ENCODE measurements at regions not wholly inside any gene's neighbourhood (a gene's known extent, or its start where the extent isn't known, plus 50 kb on each side); places are given as distances from the start of the nearest gene placed in this dataset.

- Histone ChIP-seq H3K36me3 (ENCODE audit: control insufficient read depth in 2 of 2, insufficient read depth in 2 of 2, low read length in 2 of 2) (no peaks in the 10 kb centered on the region), H3K27ac (ENCODE audit: low read length) (no peak overlapping the region), H3K27me3 (ENCODE audit: control insufficient read depth in 1 of 2, insufficient read depth in 2 of 2, low read length in 2 of 2) (no peaks in the 10 kb centered on the region), H3K9me3 (ENCODE audit: control insufficient read depth in 2 of 2, low read length in 2 of 2) (no peaks in the 10 kb centered on the region), H3K4me1 (ENCODE audit: control insufficient read depth, insufficient read depth, low read length) (no peaks in the 10 kb centered on the region), H3K9ac (ENCODE audit: low read length in 2 of 2) (no peak overlapping the region), H3K4me3 (ENCODE audit: low read length in 2 of 2) (no peak overlapping the region)
Measured at GRCh38 chr13:26456650-26457049, 100.8 kb upstream of the WASF3 start.

- no peak overlapping the region for H3K27ac ChIP-seq (ENCODE audit: low read length)
- H3K36me3 ChIP-seq (ENCODE audit: control insufficient read depth in 2 of 2, insufficient read depth in 2 of 2, low read length in 2 of 2), result no peaks in the 10 kb centered on the region
- H3K4me1 ChIP-seq (ENCODE audit: control insufficient read depth, insufficient read depth, low read length), result peaks cover 2% of the 10 kb centered on the region
- H3K9ac ChIP-seq (ENCODE audit: low read length in 2 of 2), result no peak overlapping the region
- H3K4me3 ChIP-seq (ENCODE audit: low read length in 2 of 2), result no peak overlapping the region
- H3K27me3 ChIP-seq (ENCODE audit: control insufficient read depth in 1 of 2, insufficient read depth in 2 of 2, low read length in 2 of 2), result no peaks in the 10 kb centered on the region
- H3K9me3 ChIP-seq (ENCODE audit: control insufficient read depth in 2 of 2, low read length in 2 of 2), result no peaks in the 10 kb centered on the region
Measured at GRCh38 chr13:26457212-26457611, 100.3 kb upstream of the WASF3 start.

GRCh38 chr13:26458196-26458749 is 99.2 kb upstream of the WASF3 start:
- no peak overlapping the region for H3K9ac ChIP-seq (ENCODE audit: low read length in 2 of 2)
- no peaks in the 10 kb centered on the region for H3K9me3 ChIP-seq (ENCODE audit: control insufficient read depth in 2 of 2, low read length in 2 of 2)
- H3K27ac ChIP-seq (ENCODE audit: low read length), result no peak overlapping the region
- no peak overlapping the region for H3K4me3 ChIP-seq (ENCODE audit: low read length in 2 of 2)
- H3K36me3 ChIP-seq (ENCODE audit: control insufficient read depth in 2 of 2, insufficient read depth in 2 of 2, low read length in 2 of 2), result no peaks in the 10 kb centered on the region
- peaks cover 2% of the 10 kb centered on the region for H3K4me1 ChIP-seq (ENCODE audit: control insufficient read depth, insufficient read depth, low read length)
- H3K27me3 ChIP-seq (ENCODE audit: control insufficient read depth in 1 of 2, insufficient read depth in 2 of 2, low read length in 2 of 2), result no peaks in the 10 kb centered on the region

GRCh38 chr13:26459276-26460131 is 98.0 kb upstream of the WASF3 start:
- Histone ChIP-seq H3K27ac (ENCODE audit: low read length) (no peak overlapping the region), H3K9me3 (ENCODE audit: control insufficient read depth in 2 of 2, low read length in 2 of 2) (no peaks in the 10 kb centered on the region), H3K4me1 (ENCODE audit: control insufficient read depth, insufficient read depth, low read length) (peaks cover 2% of the 10 kb centered on the region), H3K36me3 (ENCODE audit: control insufficient read depth in 2 of 2, insufficient read depth in 2 of 2, low read length in 2 of 2) (no peaks in the 10 kb centered on the region), H3K9ac (ENCODE audit: low read length in 2 of 2) (no peak overlapping the region), H3K4me3 (ENCODE audit: low read length in 2 of 2) (no peak overlapping the region), H3K27me3 (ENCODE audit: control insufficient read depth in 1 of 2, insufficient read depth in 2 of 2, low read length in 2 of 2) (no peaks in the 10 kb centered on the region)

GRCh38 chr13:26460648-26461047 is 96.8 kb upstream of the WASF3 start:
- no peaks in the 10 kb centered on the region for H3K36me3 ChIP-seq (ENCODE audit: control insufficient read depth in 2 of 2, insufficient read depth in 2 of 2, low read length in 2 of 2)

GRCh38 chr13:26463296-26463695 is 94.2 kb upstream of the WASF3 start:
- no peaks in the 10 kb centered on the region for H3K36me3 ChIP-seq (ENCODE audit: control insufficient read depth in 2 of 2, insufficient read depth in 2 of 2, low read length in 2 of 2)

More at GRCh38 chr13:26460648-26461047, 96.8 kb upstream of the WASF3 start:
- no peak overlapping the region for H3K9ac ChIP-seq (ENCODE audit: low read length in 2 of 2)
- no peaks in the 10 kb centered on the region for H3K27me3 ChIP-seq (ENCODE audit: control insufficient read depth in 1 of 2, insufficient read depth in 2 of 2, low read length in 2 of 2)
- H3K4me1 ChIP-seq (ENCODE audit: control insufficient read depth, insufficient read depth, low read length), result peaks cover 4% of the 10 kb centered on the region
- H3K27ac ChIP-seq (ENCODE audit: low read length), result no peak overlapping the region
- no peak overlapping the region for H3K4me3 ChIP-seq (ENCODE audit: low read length in 2 of 2)
- no peaks in the 10 kb centered on the region for H3K9me3 ChIP-seq (ENCODE audit: control insufficient read depth in 2 of 2, low read length in 2 of 2)

GRCh38 chr13:26463848-26464247 is 93.6 kb upstream of the WASF3 start:
- no peaks in the 10 kb centered on the region for H3K27me3 ChIP-seq (ENCODE audit: control insufficient read depth in 1 of 2, insufficient read depth in 2 of 2, low read length in 2 of 2)
- H3K36me3 ChIP-seq (ENCODE audit: control insufficient read depth in 2 of 2, insufficient read depth in 2 of 2, low read length in 2 of 2), result no peaks in the 10 kb centered on the region
- H3K4me3 ChIP-seq (ENCODE audit: low read length in 2 of 2), result no peak overlapping the region
- H3K4me1 ChIP-seq (ENCODE audit: control insufficient read depth, insufficient read depth, low read length), result peaks cover 4% of the 10 kb centered on the region
- H3K9me3 ChIP-seq (ENCODE audit: control insufficient read depth in 2 of 2, low read length in 2 of 2), result no peaks in the 10 kb centered on the region
- H3K27ac ChIP-seq (ENCODE audit: low read length), result no peak overlapping the region
- no peak overlapping the region for H3K9ac ChIP-seq (ENCODE audit: low read length in 2 of 2)

More at GRCh38 chr13:26463296-26463695, 94.2 kb upstream of the WASF3 start:
- peaks cover 4% of the 10 kb centered on the region for H3K4me1 ChIP-seq (ENCODE audit: control insufficient read depth, insufficient read depth, low read length)
- H3K27me3 ChIP-seq (ENCODE audit: control insufficient read depth in 1 of 2, insufficient read depth in 2 of 2, low read length in 2 of 2), result no peaks in the 10 kb centered on the region
- H3K4me3 ChIP-seq (ENCODE audit: low read length in 2 of 2), result no peak overlapping the region
- no peak overlapping the region for H3K9ac ChIP-seq (ENCODE audit: low read length in 2 of 2)
- no peak overlapping the region for H3K27ac ChIP-seq (ENCODE audit: low read length)
- H3K9me3 ChIP-seq (ENCODE audit: control insufficient read depth in 2 of 2, low read length in 2 of 2), result no peaks in the 10 kb centered on the region

GRCh38 chr13:26465514-26465913 is 92.0 kb upstream of the WASF3 start:
- Histone ChIP-seq H3K27ac (ENCODE audit: low read length) (no peak overlapping the region), H3K27me3 (ENCODE audit: control insufficient read depth in 1 of 2, insufficient read depth in 2 of 2, low read length in 2 of 2) (no peaks in the 10 kb centered on the region), H3K4me3 (ENCODE audit: low read length in 2 of 2) (no peak overlapping the region), H3K4me1 (ENCODE audit: control insufficient read depth, insufficient read depth, low read length) (peaks cover 4% of the 10 kb centered on the region), H3K9me3 (ENCODE audit: control insufficient read depth in 2 of 2, low read length in 2 of 2) (no peaks in the 10 kb centered on the region), H3K36me3 (ENCODE audit: control insufficient read depth in 2 of 2, insufficient read depth in 2 of 2, low read length in 2 of 2) (no peaks in the 10 kb centered on the region), H3K9ac (ENCODE audit: low read length in 2 of 2) (no peak overlapping the region)

- Histone ChIP-seq H3K4me1 (ENCODE audit: control insufficient read depth, insufficient read depth, low read length) (peaks cover 4% of the 10 kb centered on the region), H3K9ac (ENCODE audit: low read length in 2 of 2) (no peak overlapping the region), H3K4me3 (ENCODE audit: low read length in 2 of 2) (no peak overlapping the region), H3K36me3 (ENCODE audit: control insufficient read depth in 2 of 2, insufficient read depth in 2 of 2, low read length in 2 of 2) (no peaks in the 10 kb centered on the region), H3K9me3 (ENCODE audit: control insufficient read depth in 2 of 2, low read length in 2 of 2) (no peaks in the 10 kb centered on the region), H3K27me3 (ENCODE audit: control insufficient read depth in 1 of 2, insufficient read depth in 2 of 2, low read length in 2 of 2) (no peaks in the 10 kb centered on the region), H3K27ac (ENCODE audit: low read length) (no peak overlapping the region)
Measured at GRCh38 chr13:26465954-26466353, 91.5 kb upstream of the WASF3 start.

- Histone ChIP-seq H3K27me3 (ENCODE audit: control insufficient read depth in 1 of 2, insufficient read depth in 2 of 2, low read length in 2 of 2) (no peaks in the 10 kb centered on the region), H3K36me3 (ENCODE audit: control insufficient read depth in 2 of 2, insufficient read depth in 2 of 2, low read length in 2 of 2) (no peaks in the 10 kb centered on the region), H3K4me1 (ENCODE audit: control insufficient read depth, insufficient read depth, low read length) (peaks cover 2% of the 10 kb centered on the region), H3K9me3 (ENCODE audit: control insufficient read depth in 2 of 2, low read length in 2 of 2) (no peaks in the 10 kb centered on the region), H3K9ac (ENCODE audit: low read length in 2 of 2) (no peak overlapping the region), H3K4me3 (ENCODE audit: low read length in 2 of 2) (no peak overlapping the region), H3K27ac (ENCODE audit: low read length) (no peak overlapping the region)
Measured at GRCh38 chr13:26468265-26468801, 89.2 kb upstream of the WASF3 start.

GRCh38 chr13:26469602-26470001 is 87.9 kb upstream of the WASF3 start:
- no peaks in the 10 kb centered on the region for H3K27me3 ChIP-seq (ENCODE audit: control insufficient read depth in 1 of 2, insufficient read depth in 2 of 2, low read length in 2 of 2)

More at GRCh38 chr13:26469602-26470001, 87.9 kb upstream of the WASF3 start:
- H3K4me3 ChIP-seq (ENCODE audit: low read length in 2 of 2), result no peak overlapping the region
- H3K27ac ChIP-seq (ENCODE audit: low read length), result no peak overlapping the region
- H3K9ac ChIP-seq (ENCODE audit: low read length in 2 of 2), result no peak overlapping the region
- H3K9me3 ChIP-seq (ENCODE audit: control insufficient read depth in 2 of 2, low read length in 2 of 2), result no peaks in the 10 kb centered on the region
- H3K36me3 ChIP-seq (ENCODE audit: control insufficient read depth in 2 of 2, insufficient read depth in 2 of 2, low read length in 2 of 2), result no peaks in the 10 kb centered on the region
- peaks cover 2% of the 10 kb centered on the region for H3K4me1 ChIP-seq (ENCODE audit: control insufficient read depth, insufficient read depth, low read length)
